ENCODE measurements at regions not wholly inside any gene's neighbourhood (a gene's known extent, or its start where the extent isn't known, plus 50 kb on each side); places are given as distances from the start of the nearest gene placed in this dataset.
A peak's percentile ranks its signal among the peaks of the same experiment; 100 is the strongest.

GRCh38 chr16:51445250-51445649 lies 294.2 kb upstream of the SALL1 start:
- intact Hi-C loops (cut with micrococcal nuclease; ENCODE audit: unreplicated experiment) (no loop called here), in situ Hi-C loops (cut with HindIII; ENCODE audit: extremely low pct_ligation_motif_present, low pct_unique_long_range_greater_than_20kb) (no loop called here)
- no peaks in the 10 kb centered on the region for H3K36me3 ChIP-seq (replicated peaks in 1 of 2; ENCODE audit: control insufficient read depth in 1 of 2, insufficient read depth in 2 of 2, low read length in 2 of 2)
- H3K79me2 ChIP-seq (ENCODE audit: insufficient read depth, low read length): no peaks in the 10 kb centered on the region
- no peak overlapping the region for H2AFZ ChIP-seq (ENCODE audit: low read length)
- CTCF ChIA-PET (ENCODE audit: low intra/inter-chr PET ratio, low total read pairs): no interaction called here
- DNase-seq (ENCODE audit: low spot score): no peak
- H3K9ac ChIP-seq (ENCODE audit: insufficient read depth, low read depth, low read length): no peak overlapping the region
- no peak overlapping the region for H3K4me2 ChIP-seq (ENCODE audit: low read depth, low read length)
- POLR2A ChIA-PET: no interaction called here
- no peak for ATAC-seq
- peaks cover 0 to 8% of the 10 kb centered on the region in 2 experiments; a peak in 3 of 5 replicates for H3K27me3 ChIP-seq (ENCODE audit: control insufficient read depth in 1 of 2, insufficient read depth in 2 of 2, low read length in 2 of 2)
- no peak overlapping the region for H3K4me3 ChIP-seq (replicated peaks in 1 of 3; ENCODE audit: insufficient read depth in 1 of 3, low read depth in 2 of 3, low read length in 3 of 3)
- H3K9me3 ChIP-seq (ENCODE audit: low read length): no peaks in the 10 kb centered on the region
- 41% methylated on average over 4 of the region's 4 CpGs for WGBS (ENCODE audit: low lambda C conversion rate)
- no TSS peak for BruUV-seq (replicated peaks)
- FAIRE-seq: no peak
- TF ChIP-seq MYC (CRISPR knock-in tag; IDR thresholded peaks at IDR 0.05; ENCODE audit: borderline replicate concordance): no peak
- no peak for TF ChIP-seq ZHX2 (IDR thresholded peaks at IDR 0.05; ENCODE audit: low read depth)
- TF ChIP-seq ZHX2 (CRISPR knock-in tag; IDR thresholded peaks at IDR 0.05; ENCODE audit: borderline replicate concordance): no peak
- peak; percentile 33; the same call in 1 of the 2 replicates for TF ChIP-seq CEBPB (IDR thresholded peaks at IDR 0.05; ENCODE audit: borderline replicate concordance, low read depth, low read length)
- no peak overlapping the region for H3K27ac ChIP-seq (ENCODE audit: extremely low read length, insufficient read depth, low read length)
- H4K20me1 ChIP-seq (ENCODE audit: insufficient read depth, low read length): no peaks in the 10 kb centered on the region
- H3K4me1 ChIP-seq (ENCODE audit: insufficient read depth, low read length): no peaks in the 10 kb centered on the region
